Left forelimb (tissue), 1 donor: ENCODE measurements at regions not wholly inside any gene's neighbourhood (a gene's known extent, or its start where the extent isn't known, plus 50 kb on each side); places are given as distances from the start of the nearest gene placed in this dataset.
"Not testable (repeated sequence)": the region's sequence is repeated elsewhere in the genome, so short reads cannot be mapped to it uniquely, and the experiment has no call there.

Source experiments
- DNase-seq: peaks from one replicate; pipeline ENCODE4 v3.0.0-alpha.2; 2018; ENCODE audit warnings: low spot score

DNA sequence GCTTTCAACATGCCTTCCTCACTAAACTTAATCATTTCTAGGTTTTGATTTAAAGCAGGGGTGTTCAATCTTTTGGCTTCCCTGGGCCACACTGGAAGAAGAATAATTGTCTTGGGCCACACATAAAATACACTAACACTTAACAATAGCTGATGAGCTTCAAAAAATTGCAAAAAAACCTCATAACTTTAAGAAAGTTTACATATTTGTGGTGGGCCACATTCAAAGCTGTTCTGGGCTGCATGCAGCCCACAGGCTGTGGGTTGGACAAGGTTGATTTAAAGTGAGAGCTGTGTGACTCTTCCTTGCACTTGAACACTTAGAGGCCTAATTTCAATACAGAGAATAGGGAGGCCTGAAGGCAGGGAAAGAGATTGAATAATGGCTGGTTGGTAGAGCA lies 598.3 kb downstream of the EFNA5 start:
- no peak for DNase-seq

DNA sequence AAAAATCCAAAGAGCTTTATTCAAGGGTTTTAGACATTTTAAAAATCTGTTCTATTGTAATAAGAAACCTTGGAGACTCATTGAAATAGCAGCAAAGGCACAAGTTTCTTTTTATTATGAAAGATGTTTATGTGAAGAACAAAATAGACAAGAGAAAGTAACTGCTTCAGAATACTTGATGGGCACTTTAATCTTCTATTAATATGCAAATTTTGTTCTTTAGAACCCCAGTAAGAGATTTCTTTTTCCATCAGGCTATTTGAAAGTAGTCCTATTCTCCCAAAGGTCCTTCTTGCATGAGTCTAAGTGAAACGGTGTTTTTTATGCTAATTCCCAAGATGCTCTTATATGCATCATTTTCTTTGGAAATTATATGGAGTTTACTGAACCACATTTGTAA lies 602.0 kb downstream of the EFNA5 start:
- DNase-seq: no peak

GRCh38 chr5:107067395-107067794 lies 603.3 kb downstream of the EFNA5 start:
- no peak for DNase-seq

- DNase-seq: no peak
Measured at GRCh38 chr5:107063511-107063910, 607.2 kb downstream of the EFNA5 start.

- no peak for DNase-seq
Measured at GRCh38 chr5:107058803-107059202, 611.9 kb downstream of the EFNA5 start.

DNA sequence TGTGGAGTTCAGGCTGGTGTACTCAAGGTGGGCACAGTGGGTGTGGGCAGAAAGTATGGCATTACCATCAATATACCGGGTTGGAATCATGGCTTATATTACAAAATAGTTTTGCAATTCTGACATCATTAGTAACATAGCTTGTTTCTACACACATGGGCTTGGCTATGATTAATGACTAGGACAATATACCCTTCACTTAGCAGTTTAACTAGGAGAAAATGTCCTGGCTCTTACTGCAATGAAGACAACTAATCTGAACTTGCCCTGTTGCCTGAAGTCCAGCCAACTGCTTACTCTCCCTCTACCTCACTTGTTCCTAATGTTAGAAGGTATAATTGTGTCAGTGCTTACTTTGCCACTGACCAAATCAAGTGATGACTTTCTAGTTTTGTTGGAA lies 612.5 kb downstream of the EFNA5 start:
- no peak for DNase-seq

DNA sequence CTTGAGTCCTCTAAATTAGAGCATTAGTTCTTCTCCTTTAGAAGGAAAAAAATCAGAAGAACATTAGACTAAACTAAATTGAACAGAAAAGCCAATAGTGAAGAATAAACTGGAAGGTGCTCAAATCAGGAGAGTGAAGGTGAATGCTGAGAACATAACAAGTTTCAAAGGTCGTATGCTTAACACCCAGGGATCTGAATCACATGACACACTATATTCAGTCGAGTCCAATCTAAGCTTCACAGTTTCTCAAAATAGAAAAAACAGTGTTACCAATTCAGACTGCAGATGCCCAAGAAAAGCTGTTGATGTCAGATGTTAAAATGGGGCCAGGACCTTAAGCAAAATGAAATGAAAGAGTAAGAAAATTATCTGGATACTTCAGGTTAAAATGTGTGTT lies 614.5 kb downstream of the EFNA5 start:
- no peak for DNase-seq

- no peak for DNase-seq
Measured at GRCh38 chr5:107047048-107047447, 623.7 kb downstream of the EFNA5 start.

DNA sequence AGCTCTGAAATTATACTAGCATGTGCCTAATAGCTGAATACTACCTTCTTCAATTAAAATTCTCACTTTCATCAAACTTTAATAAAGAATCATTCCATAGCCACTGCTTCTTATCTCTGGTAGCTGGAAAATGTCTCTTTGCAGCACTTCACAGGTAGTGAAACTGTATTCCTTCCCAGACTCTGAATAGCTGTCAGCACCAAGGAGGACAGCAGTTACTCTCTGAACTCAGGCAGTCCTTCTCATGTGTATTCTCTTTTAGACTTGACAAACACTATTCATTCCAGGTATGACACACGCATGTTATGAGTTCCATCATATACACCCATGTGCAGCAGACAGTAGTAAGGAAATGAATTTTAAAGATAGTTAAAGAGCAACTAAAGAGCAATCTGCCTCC lies 627.1 kb downstream of the EFNA5 start:
- DNase-seq: no peak

GRCh38 chr5:107040907-107041306 lies 629.8 kb downstream of the EFNA5 start:
- no peak for DNase-seq

GRCh38 chr5:107032629-107033028 lies 638.1 kb downstream of the EFNA5 start:
- no peak for DNase-seq

GRCh38 chr5:107028938-107029337 lies 641.8 kb downstream of the EFNA5 start:
- no peak for DNase-seq

GRCh38 chr5:107025712-107026497 lies 644.8 kb downstream of the EFNA5 start:
- no peak for DNase-seq

GRCh38 chr5:107023732-107024131 lies 647.0 kb downstream of the EFNA5 start:
- no peak for DNase-seq

- DNase-seq: no peak
Measured at GRCh38 chr5:107021575-107021974, 649.2 kb downstream of the EFNA5 start.

- no peak for DNase-seq
Measured at GRCh38 chr5:107020626-107021025, 650.1 kb downstream of the EFNA5 start.

DNA sequence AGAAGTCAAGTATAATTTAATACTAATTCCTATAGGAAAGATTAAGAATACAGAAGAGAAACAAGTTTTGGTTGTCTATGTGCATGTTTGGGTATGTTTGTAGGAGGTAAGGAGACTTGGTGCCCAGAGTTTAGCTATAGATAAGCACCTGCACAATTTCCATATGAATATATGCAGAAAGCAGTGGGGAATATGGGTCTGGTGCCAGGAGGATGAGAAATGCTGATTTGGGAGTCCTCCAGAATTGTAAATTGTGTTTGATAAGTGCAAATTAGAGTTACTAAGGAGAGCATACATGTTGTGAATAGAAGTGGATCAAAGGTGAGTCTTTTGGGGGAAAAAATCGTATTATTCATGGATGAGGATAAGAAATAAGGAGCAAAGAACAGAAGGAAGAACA lies 653.1 kb downstream of the EFNA5 start:
- no peak for DNase-seq

- no peak for DNase-seq
Measured at GRCh38 chr5:107012371-107012770, 658.4 kb downstream of the EFNA5 start.

DNA sequence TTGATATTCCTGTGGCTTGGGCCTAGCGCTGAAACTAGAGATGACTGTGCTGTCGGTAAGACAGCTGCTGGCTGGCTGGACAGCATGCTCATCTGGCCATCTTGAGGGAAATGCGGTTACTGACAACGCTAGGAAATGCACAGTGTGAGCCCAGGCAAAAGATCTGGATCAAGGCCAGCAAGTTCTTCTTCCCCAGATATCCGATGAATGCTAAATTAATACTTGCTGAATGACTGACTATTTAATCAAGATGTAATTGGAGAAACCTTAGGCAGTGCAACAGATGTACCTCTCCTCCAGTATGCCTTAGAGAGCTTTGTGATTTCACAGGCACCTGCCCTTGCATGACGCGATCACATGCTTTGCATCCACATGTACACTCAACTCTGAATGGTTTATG lies 659.1 kb downstream of the EFNA5 start:
- DNase-seq: no peak

DNA sequence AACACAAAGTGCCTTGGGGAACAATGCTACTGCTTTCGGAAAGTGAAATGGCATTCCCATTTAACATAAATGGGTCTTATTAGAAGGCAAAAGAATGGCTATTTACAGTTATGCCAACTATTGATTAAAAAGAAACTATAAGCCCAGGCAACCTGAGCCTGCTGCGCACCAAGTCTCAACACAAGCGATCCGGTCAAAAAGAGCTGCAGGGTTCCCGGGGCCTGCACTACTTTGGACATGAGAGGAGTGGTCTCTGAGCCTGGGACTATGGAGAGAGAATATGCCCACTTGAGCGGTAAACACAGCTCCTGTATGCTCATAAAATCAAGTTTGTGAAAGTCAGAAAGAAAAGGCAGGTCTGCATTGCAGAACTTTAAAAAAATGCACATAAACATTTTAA lies 660.7 kb downstream of the EFNA5 start:
- no peak for DNase-seq

- no peak for DNase-seq
Measured at GRCh38 chr5:107005653-107006052, 665.1 kb downstream of the EFNA5 start.

DNA sequence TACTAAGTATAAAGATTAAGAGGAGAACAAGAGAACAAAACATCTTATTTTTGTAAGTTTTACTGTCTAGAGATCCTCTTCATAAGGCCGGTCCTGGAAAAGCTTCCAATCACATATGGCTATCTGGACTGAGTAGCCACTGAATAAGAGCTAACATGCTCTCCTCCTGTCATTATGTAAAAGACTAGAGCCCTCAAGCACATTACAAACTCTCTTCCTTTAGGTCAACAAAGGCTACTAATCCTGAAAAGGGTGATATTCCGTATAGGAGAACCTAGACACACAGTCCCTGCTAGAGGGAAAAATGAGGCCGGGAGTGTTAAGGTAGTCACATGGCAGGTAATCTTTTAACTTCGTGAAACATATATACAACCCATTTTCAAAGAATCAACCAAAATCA lies 665.6 kb downstream of the EFNA5 start:
- DNase-seq: no peak

DNA sequence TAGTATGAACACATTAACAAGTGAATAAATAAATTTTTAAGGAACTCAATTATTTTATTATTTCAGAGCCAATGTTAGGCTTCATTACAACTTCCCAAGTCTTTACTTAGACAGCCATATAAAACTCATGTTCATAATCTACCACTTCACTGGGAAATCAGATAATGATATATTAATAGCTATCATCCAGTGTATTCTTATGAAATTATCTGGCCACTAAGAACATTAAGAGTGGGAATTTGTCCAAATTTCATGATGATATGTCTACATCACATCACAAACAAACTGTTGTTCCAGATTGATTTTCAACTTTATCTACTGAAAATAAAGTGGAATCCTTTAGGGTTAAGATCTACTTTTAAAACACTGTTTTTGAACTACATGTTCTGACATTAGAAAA lies 668.6 kb downstream of the EFNA5 start:
- DNase-seq: no peak

GRCh38 chr5:106999506-106999905 lies 671.2 kb downstream of the EFNA5 start:
- not testable (repeated sequence) for DNase-seq
